NCI-H2171 (cell line): ENCODE measurements at regions not wholly inside any gene's neighbourhood (a gene's known extent, or its start where the extent isn't known, plus 50 kb on each side); places are given as distances from the start of the nearest gene placed in this dataset.

Experiments
- DNase-seq: peaks from one replicate; lab custom pipeline; 2025; lab: John Stamatoyannopoulos, UW

DNA sequence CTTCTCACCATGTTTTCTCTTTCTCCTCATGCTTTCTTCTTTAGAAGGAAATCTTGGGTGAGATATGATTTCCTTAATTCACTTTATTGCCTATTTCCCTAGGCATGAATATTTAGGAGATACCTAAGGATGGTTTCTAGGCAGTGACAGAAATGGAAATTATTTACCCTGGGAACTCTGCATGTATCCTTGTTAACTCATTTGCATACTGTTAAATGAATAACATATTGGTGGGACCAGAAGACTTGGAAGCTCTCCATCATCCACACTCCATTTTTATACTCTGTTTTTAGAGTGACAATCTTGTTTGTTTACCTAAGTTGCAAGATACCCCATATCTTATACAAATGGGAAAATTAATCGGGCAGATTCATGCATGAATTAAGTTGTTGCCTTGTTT, 285.7 kb downstream of the RNF144B start:
- no peak for DNase-seq

- DNase-seq = no peak
Observed at GRCh38 chr6:18674346-18674745, 287.2 kb downstream of the RNF144B start.

- no peak for DNase-seq
Observed at GRCh38 chr6:18675881-18676280, 288.7 kb downstream of the RNF144B start.

DNA sequence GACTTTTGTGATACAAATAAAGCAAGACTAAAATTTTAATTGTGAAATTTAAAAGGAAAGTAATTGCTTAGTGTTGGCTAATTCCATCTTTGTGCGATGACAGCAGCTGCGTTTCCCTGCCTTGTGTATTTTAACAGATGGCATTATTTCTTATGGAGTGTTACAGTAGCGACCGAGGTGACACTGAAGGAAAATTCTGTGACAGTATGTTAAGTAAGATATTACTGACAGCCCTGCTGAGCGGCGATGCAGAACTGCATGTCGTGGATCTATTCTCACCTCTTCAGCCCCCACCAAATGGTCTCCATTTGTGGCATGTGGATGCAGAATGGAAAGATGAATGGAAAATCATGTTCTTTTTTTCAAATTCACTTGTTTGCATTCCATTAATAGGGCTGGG, 289.4 kb downstream of the RNF144B start:
- peak; percentile 15 for DNase-seq

DNA sequence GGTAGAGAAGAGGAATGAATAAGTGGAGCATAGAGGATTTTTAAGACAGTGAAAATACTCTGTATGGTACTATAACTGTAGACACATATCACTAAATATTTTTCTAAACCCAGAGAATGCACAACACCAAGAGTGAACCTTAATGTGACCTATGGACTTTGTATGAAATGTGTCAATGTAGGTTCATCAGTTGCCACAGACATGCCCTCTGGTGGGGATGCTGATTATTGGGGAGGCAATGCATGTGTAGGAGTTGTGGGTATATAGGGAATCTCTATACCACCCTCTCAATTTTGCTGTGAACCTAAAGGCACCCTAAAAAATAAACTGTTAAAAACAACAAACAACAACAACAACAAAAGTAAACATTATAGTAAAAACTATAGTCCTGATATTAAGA, 293.7 kb downstream of the RNF144B start:
- no peak for DNase-seq

- DNase-seq = no peak
Observed at GRCh38 chr6:18681832-18682503, 294.8 kb downstream of the RNF144B start.

DNA sequence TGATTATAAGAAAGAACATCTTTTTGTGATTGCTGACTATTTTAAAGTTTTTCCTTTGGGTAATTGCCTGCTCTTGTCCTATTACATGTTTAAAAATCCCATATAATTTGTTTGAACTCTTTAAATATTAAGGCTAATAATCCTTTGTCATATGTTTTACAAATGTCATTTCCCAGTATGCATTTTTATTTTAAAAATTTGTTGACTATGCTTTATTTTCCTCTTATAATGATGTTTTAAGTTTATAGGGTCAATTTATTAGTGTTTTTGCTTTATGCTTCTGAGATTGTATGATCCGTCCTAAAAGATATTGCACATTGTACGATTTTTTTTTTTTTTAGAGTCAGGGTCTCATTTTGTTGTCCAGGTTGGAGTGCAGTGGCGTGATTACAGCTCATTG, 297.2 kb downstream of the RNF144B start:
- DNase-seq = no peak

DNA sequence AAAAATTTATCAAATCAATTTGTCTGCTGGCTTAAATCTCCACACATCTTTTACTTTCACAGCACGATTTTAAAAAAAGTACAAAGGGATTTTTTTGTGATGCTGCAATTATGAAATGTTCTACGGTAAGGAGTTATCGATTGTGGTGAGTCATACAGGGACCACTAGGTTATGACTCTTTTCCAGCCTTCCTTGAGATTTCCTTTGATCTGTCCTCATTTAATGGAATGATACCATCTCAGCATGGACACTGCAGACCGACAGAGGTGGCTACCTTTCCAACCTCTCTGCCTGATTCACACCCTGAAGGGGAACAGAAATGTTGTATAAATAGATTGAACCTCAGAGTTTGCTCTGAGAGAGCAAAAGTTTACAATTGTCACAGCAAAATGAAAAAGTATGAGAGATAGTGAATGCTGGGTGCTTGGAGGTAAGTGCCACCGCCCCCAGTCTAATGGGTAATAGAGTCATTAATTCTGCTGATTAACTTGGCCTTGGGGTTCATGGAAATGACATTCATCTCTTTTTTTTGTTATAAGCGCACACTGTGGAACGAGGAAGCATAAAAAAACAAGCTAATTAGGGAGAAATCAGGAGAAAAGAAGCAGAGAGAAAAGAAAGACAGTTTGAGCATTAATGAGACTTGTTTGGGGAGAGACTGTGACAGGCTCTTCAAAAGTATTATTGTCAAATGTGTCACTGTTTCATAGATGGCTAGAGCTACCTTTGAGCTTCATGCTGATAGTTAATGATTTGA, 306.0 kb downstream of the RNF144B start:
- DNase-seq = no peak

- no peak for DNase-seq
Observed at GRCh38 chr6:18693881-18694280, 306.7 kb downstream of the RNF144B start.

GRCh38 chr6:18703546-18703945, 316.4 kb downstream of the RNF144B start:
- no peak for DNase-seq

DNA sequence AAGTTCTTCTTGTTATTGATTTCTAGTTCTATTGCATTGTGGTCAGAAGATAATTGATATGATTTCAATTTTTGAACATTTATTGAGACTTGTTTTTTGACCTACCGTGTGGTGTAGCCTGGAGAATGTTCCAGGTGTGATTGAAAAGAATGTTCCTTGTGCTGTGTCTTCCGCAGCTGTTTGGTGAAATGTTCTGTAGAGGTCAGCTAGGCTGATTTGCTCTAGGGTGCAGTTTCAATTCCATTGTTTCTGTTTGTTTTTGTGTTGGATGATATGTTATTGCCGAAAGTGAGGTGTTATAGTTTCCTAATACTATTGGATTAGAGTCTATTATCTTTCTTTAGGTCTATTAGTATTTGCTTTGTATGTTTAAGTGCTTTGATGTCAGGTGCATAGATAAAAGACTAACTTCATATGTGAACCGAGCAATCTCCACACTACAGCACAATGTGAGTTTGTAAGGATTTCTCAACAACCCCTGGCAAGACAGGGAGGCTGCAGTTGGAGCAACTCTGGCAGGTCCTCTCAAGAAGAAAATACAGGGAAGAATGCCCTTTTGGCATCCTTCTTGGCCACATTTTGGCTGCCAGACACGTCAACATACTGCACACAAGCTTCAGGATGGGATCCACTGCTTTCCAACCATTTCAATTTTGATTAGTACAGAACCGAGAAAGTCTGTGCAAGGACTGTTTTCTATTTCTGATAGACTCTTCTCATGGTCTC, 320.7 kb downstream of the RNF144B start:
- no peak for DNase-seq

GRCh38 chr6:18712595-18712994, 325.4 kb downstream of the RNF144B start:
- no peak for DNase-seq

- no peak for DNase-seq
Observed at GRCh38 chr6:18720075-18720474, 332.9 kb downstream of the RNF144B start.

DNA sequence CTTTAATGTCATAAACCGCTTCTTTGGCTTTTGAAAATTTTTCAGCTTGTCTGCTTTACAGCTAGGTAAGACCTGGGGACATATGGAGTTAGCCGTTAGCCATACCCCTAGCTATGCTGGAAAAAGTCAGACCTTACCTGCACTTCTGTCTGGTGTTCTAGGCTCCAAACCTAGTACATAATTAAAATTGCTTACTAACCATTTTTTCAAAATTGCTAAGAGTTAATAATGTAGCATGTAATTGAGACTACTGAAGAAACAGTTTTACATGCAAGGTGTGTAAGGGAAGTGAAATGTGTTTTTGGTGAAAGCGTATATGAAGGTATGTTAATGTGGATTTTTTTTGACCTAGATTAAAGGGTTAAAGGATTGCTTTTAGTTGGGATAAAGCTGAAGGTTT, 336.9 kb downstream of the RNF144B start:
- DNase-seq = no peak

GRCh38 chr6:18725449-18725848, 338.3 kb downstream of the RNF144B start:
- DNase-seq = no peak

- no peak for DNase-seq
Observed at GRCh38 chr6:18733921-18734550, 346.9 kb downstream of the RNF144B start.

- no peak for DNase-seq
Observed at GRCh38 chr6:18741741-18742140, 354.6 kb downstream of the RNF144B start.

GRCh38 chr6:18742406-18742805, 355.3 kb downstream of the RNF144B start:
- no peak for DNase-seq

DNA sequence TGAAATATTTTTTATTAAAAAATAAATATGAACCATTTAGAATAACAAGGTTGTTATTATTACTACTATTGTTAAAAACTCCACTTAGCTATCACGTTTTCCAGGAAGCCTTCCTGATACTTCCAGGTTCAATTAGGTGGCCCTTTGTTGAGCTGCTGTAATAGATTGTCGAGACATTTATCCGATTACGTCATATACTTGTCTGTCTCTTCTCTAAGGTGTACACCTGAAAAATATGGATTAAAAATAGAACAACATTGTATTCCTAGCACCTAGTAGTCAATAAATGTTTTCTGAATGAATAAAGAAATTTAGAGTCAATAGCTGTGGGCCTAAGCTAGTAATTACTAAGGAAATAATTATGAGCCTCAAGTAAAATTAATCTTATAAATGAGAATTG, 359.6 kb downstream of the RNF144B start:
- no peak for DNase-seq

DNA sequence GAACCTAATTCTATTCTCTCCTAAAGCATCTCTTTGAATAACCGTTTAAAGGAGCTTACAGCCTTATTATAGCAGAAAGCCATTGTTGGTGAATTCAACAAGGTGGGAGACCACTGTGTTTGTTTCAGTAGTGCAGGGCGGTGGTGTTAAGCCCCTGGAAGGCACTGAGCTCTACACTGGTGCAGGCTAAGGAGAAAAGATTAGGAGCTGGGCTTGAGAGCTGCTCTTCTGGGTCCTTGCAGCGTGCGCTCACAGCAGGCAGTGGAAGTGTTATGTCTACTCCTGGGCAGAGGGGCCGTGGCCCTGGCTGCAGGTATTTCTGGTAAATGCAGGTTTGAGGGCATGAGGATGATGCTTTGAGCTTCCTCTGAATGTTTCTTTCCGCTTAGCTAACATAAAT, 361.2 kb downstream of the RNF144B start:
- DNase-seq = no peak

DNA sequence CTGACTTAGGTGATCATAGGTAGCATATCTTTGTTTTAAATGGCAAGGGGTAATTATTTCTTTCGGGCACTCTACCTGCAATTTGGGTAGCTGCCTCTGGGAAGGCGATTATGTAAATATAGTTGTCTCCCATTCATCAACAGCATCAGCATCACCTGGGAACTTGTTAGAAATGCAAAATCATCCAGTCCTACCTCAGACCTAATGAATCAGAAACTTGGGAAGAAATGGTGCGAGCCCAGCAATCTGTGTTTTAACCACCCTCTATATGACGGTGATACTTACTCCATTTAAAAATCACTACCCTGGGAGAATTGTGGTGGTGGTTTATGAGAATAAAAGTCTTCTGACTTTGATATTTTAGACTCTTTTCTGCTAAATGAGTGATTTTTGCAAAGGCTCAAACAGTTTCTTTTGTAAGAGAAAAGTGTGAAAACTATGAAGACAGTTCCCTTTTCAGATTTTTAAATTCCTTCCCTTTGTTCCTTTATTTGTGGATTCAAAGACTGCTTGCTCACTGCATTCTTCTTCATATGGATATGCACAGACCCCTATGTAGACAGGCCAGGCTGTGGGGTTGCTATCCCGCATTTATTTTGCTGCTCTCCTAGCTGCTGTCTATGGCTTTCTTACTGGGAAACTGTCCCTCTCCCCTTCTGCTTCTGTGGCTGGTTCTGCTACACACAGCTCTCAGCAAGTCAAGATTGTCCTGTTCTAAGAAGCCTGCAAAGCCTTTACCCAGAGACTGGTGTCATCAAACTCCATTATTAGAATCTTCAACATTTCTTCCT, 365.3 kb downstream of the RNF144B start:
- DNase-seq = no peak

DNA sequence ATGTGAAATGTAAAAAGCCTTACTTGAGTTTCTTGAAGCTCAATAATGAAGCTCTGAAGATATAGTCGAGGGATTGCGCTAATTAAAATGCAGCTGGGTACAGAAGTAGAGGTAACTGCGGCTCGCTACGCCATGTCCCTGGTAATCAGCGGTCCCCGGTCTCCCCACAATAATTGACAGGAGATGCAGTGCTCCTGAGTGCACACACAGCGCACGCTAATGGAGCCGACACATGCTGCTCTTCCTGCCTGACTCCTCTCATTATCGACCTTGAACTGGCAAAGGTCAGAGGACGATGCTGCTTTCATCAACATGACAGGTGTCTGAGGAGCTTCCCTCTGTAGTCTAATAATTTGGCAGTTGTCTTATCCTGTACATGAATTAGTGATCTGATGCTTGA, 365.9 kb downstream of the RNF144B start:
- DNase-seq = no peak
